SK-N-SH (cell line): ENCODE measurements at regions not wholly inside any gene's neighbourhood (a gene's known extent, or its start where the extent isn't known, plus 50 kb on each side); places are given as distances from the start of the nearest gene placed in this dataset.

Source experiments
- EP300 ChIP-seq, 2 experiments: IDR thresholded peaks; 2 replicates each; pipeline versions ENCODE4 v1.4.0 to v1.6.1; 2012; ENCODE audit warnings: borderline replicate concordance in 1 of 2, low read depth in 1 of 2, low read length in 1 of 2
- POLR2AphosphoS5 ChIP-seq: IDR thresholded peaks from 2 replicates; pipeline ENCODE4 v1.6.1; 2012; ENCODE audit warnings: low read depth, low read length
- TEAD4 ChIP-seq: IDR thresholded peaks from 2 replicates; pipeline ENCODE4 v1.4.0; 2012; ENCODE audit warnings: mild to moderate bottlenecking, borderline replicate concordance; ENCODE audit not compliant: insufficient read depth
- TF ChIP-seq, protein P1 (sequence below): fragments of 200-600 bp; sonication (generic); IDR thresholded peaks from 2 replicates; pipeline ENCODE4 v1.6.1; 2017; ENCODE audit warnings: antibody characterized with exemption, mild to moderate bottlenecking, moderate library complexity

DNA sequence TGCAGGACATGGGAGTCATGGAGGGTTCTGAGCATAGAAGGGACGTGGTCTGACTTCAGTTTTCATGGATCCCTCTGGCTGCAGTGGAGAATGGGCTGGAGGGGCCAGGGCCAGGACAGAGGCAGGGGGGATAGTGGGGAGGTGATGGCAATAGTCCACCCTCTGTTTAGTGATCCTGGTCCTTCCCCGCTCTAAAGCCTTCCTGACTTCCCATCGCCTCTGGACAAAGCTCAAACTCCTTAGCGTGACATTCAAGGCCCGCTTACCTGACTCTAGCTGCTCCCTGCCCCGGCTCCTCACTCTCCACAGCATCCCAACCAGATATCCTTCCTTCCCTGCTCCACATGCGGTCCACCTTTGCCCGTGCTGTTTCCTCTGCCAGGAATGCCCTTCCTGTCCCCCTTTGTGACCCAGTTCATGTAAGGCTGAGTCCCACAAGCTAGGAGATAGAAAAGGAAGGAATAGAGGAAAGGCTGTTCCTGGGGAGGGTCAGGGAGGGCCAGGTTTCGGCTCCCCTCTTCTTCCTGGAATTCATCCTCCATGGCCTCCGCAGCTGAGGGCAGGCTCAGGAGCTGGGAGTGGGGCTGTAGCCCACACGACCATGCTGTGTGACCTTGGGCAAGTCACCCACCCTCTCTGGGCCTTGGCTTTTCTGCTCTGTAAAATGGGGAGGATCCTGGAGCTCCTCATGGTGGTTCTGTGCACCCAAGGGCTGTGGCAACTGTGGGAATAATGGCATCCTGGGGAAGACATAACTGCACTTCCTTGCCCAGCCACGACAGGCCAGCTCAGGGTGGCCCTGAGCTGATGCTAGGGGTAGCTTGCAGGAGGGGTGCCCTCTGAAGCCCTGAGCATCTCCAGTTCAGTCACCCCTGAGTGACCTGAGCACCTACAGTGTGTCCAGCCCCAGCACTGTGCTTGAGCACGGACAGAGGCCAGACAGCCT, 116.1 kb downstream of the CEBPB start:
- TF ChIP-seq EP300 (IDR thresholded peaks at IDR 0.05; ENCODE audit: borderline replicate concordance in 1 of 2, low read depth in 1 of 2, low read length in 1 of 2) (no peak), POLR2AphosphoS5 (no peak), TEAD4 (no peak)
- TF ChIP-seq, protein P1, sequence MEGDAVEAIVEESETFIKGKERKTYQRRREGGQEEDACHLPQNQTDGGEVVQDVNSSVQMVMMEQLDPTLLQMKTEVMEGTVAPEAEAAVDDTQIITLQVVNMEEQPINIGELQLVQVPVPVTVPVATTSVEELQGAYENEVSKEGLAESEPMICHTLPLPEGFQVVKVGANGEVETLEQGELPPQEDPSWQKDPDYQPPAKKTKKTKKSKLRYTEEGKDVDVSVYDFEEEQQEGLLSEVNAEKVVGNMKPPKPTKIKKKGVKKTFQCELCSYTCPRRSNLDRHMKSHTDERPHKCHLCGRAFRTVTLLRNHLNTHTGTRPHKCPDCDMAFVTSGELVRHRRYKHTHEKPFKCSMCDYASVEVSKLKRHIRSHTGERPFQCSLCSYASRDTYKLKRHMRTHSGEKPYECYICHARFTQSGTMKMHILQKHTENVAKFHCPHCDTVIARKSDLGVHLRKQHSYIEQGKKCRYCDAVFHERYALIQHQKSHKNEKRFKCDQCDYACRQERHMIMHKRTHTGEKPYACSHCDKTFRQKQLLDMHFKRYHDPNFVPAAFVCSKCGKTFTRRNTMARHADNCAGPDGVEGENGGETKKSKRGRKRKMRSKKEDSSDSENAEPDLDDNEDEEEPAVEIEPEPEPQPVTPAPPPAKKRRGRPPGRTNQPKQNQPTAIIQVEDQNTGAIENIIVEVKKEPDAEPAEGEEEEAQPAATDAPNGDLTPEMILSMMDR = no peak
